Effector memory CD4-positive, alpha-beta T cell (primary cell): ENCODE measurements at regions not wholly inside any gene's neighbourhood (a gene's known extent, or its start where the extent isn't known, plus 50 kb on each side); places are given as distances from the start of the nearest gene placed in this dataset.

Source experiments
- DNase-seq, 3 donors: peaks; one replicate each; pipeline ENCODE4 v3.0.0-alpha.2; 2020
- H3K27ac ChIP-seq: 2 replicates; pipeline ENCODE4 v1.7.0; 2013; ENCODE audit warnings: mild to moderate bottlenecking, low read length, moderate library complexity; ENCODE audit not compliant: insufficient read depth, poor library complexity, severe bottlenecking
- H3K27me3 ChIP-seq: replicated peaks from 2 replicates; pipeline ENCODE4 v1.7.0; 2013; ENCODE audit warnings: mild to moderate bottlenecking, low read length; ENCODE audit not compliant: insufficient read depth, control insufficient read depth, poor library complexity, severe bottlenecking
- H3K36me3 ChIP-seq: 2 replicates; pipeline ENCODE4 v1.7.0; 2013; ENCODE audit warnings: mild to moderate bottlenecking, low read length, moderate library complexity; ENCODE audit not compliant: control insufficient read depth, insufficient read depth
- H3K4me1 ChIP-seq: 2 replicates; pipeline ENCODE4 v1.7.0; 2013; ENCODE audit warnings: low read length, mild to moderate bottlenecking; ENCODE audit not compliant: control insufficient read depth, insufficient read depth, poor library complexity, severe bottlenecking
- H3K4me3 ChIP-seq: 2 replicates; pipeline ENCODE4 v1.7.0; 2013; ENCODE audit warnings: low read length, low read depth, mild to moderate bottlenecking; ENCODE audit not compliant: insufficient read depth, poor library complexity, severe bottlenecking
- H3K9me3 ChIP-seq: 2 replicates; pipeline ENCODE4 v1.7.0; 2013; ENCODE audit warnings: mild to moderate bottlenecking, low read length, moderate library complexity; ENCODE audit not compliant: control insufficient read depth

- Histone ChIP-seq H3K36me3 (no peaks in the 10 kb centered on the region), H3K4me3 (no peak overlapping the region), H3K4me1 (no peaks in the 10 kb centered on the region), H3K9me3 (no peaks in the 10 kb centered on the region), H3K27me3 (peaks cover 5% of the 10 kb centered on the region), H3K27ac (no peak overlapping the region)
- no peak for DNase-seq
Observed at GRCh38 chr16:50899951-50900350, 158.1 kb downstream of the CYLD start.

- H3K4me3 ChIP-seq, result no peak overlapping the region
Observed at GRCh38 chr16:50889746-50890145, 147.9 kb downstream of the CYLD start.

GRCh38 chr16:50889276-50889675, 147.4 kb downstream of the CYLD start:
- no peaks in the 10 kb centered on the region for H3K36me3 ChIP-seq
- no peaks in the 10 kb centered on the region for H3K27me3 ChIP-seq
- H3K27ac ChIP-seq, result no peak overlapping the region
- H3K4me1 ChIP-seq, result no peaks in the 10 kb centered on the region
- no peaks in the 10 kb centered on the region for H3K9me3 ChIP-seq
- DNase-seq, result no peak
- no peak overlapping the region for H3K4me3 ChIP-seq

More at GRCh38 chr16:50889746-50890145, 147.9 kb downstream of the CYLD start:
- DNase-seq, result no peak
- no peak overlapping the region for H3K27ac ChIP-seq
- H3K4me1 ChIP-seq, result no peaks in the 10 kb centered on the region
- no peaks in the 10 kb centered on the region for H3K36me3 ChIP-seq
- no peaks in the 10 kb centered on the region for H3K27me3 ChIP-seq
- H3K9me3 ChIP-seq, result no peaks in the 10 kb centered on the region

- H3K27me3 ChIP-seq, result no peaks in the 10 kb centered on the region
Observed at GRCh38 chr16:50888486-50889261, 146.8 kb downstream of the CYLD start.

GRCh38 chr16:50887500-50888298, 145.8 kb downstream of the CYLD start:
- H3K36me3 ChIP-seq, result no peaks in the 10 kb centered on the region
- no peak overlapping the region for H3K4me3 ChIP-seq
- no peak overlapping the region for H3K27ac ChIP-seq
- no peak for DNase-seq
- no peaks in the 10 kb centered on the region for H3K9me3 ChIP-seq
- H3K4me1 ChIP-seq, result no peaks in the 10 kb centered on the region
- no peaks in the 10 kb centered on the region for H3K27me3 ChIP-seq

More at GRCh38 chr16:50888486-50889261, 146.8 kb downstream of the CYLD start:
- H3K27ac ChIP-seq, result no peak overlapping the region
- H3K9me3 ChIP-seq, result no peaks in the 10 kb centered on the region
- no peaks in the 10 kb centered on the region for H3K4me1 ChIP-seq
- no peaks in the 10 kb centered on the region for H3K36me3 ChIP-seq
- DNase-seq, result no peak
- H3K4me3 ChIP-seq, result no peak overlapping the region

GRCh38 chr16:50884066-50884860, 142.4 kb downstream of the CYLD start:
- Histone ChIP-seq H3K9me3 (no peaks in the 10 kb centered on the region), H3K27ac (no peak overlapping the region), H3K4me3 (no peak overlapping the region), H3K4me1 (no peaks in the 10 kb centered on the region), H3K36me3 (no peaks in the 10 kb centered on the region), H3K27me3 (no peaks in the 10 kb centered on the region)
- DNase-seq, result peak in 1 of 3 donors; percentile 15

DNA sequence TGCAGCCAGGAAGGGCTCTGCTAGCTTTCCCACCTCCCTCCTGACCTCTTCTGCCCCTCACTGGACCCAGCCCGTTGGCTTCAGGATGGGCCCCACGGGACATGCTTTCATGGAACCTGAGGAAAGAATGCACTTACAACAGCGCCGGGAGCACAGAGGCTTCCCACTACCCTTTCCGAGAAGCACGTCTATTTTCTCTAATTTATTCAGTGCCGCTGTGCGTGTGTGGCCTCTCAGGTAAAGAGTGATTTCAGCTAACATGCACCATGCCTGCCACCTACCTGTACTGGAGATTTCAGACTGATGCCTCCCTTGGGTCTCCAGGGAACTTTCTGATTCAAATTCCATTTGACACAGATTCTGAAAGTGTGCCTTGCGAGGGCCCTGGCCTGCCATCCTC, 140.1 kb downstream of the CYLD start:
- Histone ChIP-seq H3K27ac (no peak overlapping the region), H3K27me3 (no peaks in the 10 kb centered on the region)
- DNase-seq, result no peak

GRCh38 chr16:50881331-50881830, 139.5 kb downstream of the CYLD start:
- Histone ChIP-seq H3K27me3 (no peaks in the 10 kb centered on the region), H3K36me3 (no peaks in the 10 kb centered on the region), H3K9me3 (no peaks in the 10 kb centered on the region), H3K4me3 (no peak overlapping the region), H3K27ac (no peak overlapping the region), H3K4me1 (no peaks in the 10 kb centered on the region)
- DNase-seq, result no peak

More for the DNA sequence above, 140.1 kb downstream of the CYLD start:
- Histone ChIP-seq H3K4me3 (no peak overlapping the region), H3K4me1 (no peaks in the 10 kb centered on the region), H3K9me3 (no peaks in the 10 kb centered on the region), H3K36me3 (no peaks in the 10 kb centered on the region)

GRCh38 chr16:50880926-50881325, 139.0 kb downstream of the CYLD start:
- Histone ChIP-seq H3K27me3 (no peaks in the 10 kb centered on the region), H3K4me3 (no peak overlapping the region), H3K36me3 (no peaks in the 10 kb centered on the region), H3K27ac (no peak overlapping the region), H3K4me1 (no peaks in the 10 kb centered on the region), H3K9me3 (no peaks in the 10 kb centered on the region)
- no peak for DNase-seq
